ENCODE measurements at regions not wholly inside any gene's neighbourhood (a gene's known extent, or its start where the extent isn't known, plus 50 kb on each side); places are given as distances from the start of the nearest gene placed in this dataset.
"Not testable (repeated sequence)": the region's sequence is repeated elsewhere in the genome, so short reads cannot be mapped to it uniquely, and the experiment has no call there.

- TF ChIP-seq, protein P1, sequence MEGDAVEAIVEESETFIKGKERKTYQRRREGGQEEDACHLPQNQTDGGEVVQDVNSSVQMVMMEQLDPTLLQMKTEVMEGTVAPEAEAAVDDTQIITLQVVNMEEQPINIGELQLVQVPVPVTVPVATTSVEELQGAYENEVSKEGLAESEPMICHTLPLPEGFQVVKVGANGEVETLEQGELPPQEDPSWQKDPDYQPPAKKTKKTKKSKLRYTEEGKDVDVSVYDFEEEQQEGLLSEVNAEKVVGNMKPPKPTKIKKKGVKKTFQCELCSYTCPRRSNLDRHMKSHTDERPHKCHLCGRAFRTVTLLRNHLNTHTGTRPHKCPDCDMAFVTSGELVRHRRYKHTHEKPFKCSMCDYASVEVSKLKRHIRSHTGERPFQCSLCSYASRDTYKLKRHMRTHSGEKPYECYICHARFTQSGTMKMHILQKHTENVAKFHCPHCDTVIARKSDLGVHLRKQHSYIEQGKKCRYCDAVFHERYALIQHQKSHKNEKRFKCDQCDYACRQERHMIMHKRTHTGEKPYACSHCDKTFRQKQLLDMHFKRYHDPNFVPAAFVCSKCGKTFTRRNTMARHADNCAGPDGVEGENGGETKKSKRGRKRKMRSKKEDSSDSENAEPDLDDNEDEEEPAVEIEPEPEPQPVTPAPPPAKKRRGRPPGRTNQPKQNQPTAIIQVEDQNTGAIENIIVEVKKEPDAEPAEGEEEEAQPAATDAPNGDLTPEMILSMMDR (IDR thresholded peaks at IDR 0.05; ENCODE audit: low read length): not testable (repeated sequence)
- TF ChIP-seq EZH2 (IDR thresholded peaks at IDR 0.05; ENCODE audit: borderline replicate concordance, low read length): not testable (repeated sequence)
These were observed 52.9 kb upstream of the TAC4 start for GRCh38 chr17:49900801-49901200.

All from OCI-LY1 (cell line).